Mesendoderm (in vitro differentiated cells): ENCODE measurements at regions not wholly inside any gene's neighbourhood (a gene's known extent, or its start where the extent isn't known, plus 50 kb on each side); places are given as distances from the start of the nearest gene placed in this dataset.

Source experiments
- DNase-seq: peaks from one replicate; pipeline ENCODE4 v3.0.0; 2013
- H2AK5ac ChIP-seq: 2 replicates; pipeline ENCODE4 v1.6.1; 2013; ENCODE audit warnings: low read length, inconsistent platforms
- H2BK120ac ChIP-seq: 2 replicates; pipeline ENCODE4 v1.6.1; 2013; ENCODE audit warnings: low read depth, mild to moderate bottlenecking, low read length, moderate library complexity, mixed read lengths
- H2BK15ac ChIP-seq: replicated peaks from 2 replicates; pipeline ENCODE4 v1.6.1; 2013; ENCODE audit warnings: low read depth, mild to moderate bottlenecking, moderate library complexity
- H2BK5ac ChIP-seq: 2 replicates; pipeline ENCODE4 v1.6.1; 2013; ENCODE audit warnings: low read length, inconsistent platforms
- H3K18ac ChIP-seq: 2 replicates; pipeline ENCODE4 v1.6.1; 2013; ENCODE audit warnings: mild to moderate bottlenecking, low read length, mixed read lengths
- H3K23ac ChIP-seq: one replicate; pipeline ENCODE4 v1.6.1; 2013; ENCODE audit warnings: low read length
- H3K27ac ChIP-seq: 2 replicates; pipeline ENCODE4 v1.5.1; 2013; ENCODE audit warnings: low read depth, mild to moderate bottlenecking, inconsistent platforms, low read length, moderate library complexity
- H3K27me3 ChIP-seq: 2 replicates; pipeline ENCODE4 v1.6.1; 2013; ENCODE audit warnings: low read length, control low read depth, mild to moderate bottlenecking, inconsistent platforms; ENCODE audit not compliant: insufficient read depth, poor library complexity
- H3K36me3 ChIP-seq: 2 replicates; pipeline ENCODE4 v1.6.1; 2013; ENCODE audit warnings: low read length, inconsistent platforms; ENCODE audit not compliant: control insufficient read depth, insufficient read depth
- H3K4ac ChIP-seq: one replicate; pipeline ENCODE4 v1.6.1; 2013; ENCODE audit warnings: low read depth, mild to moderate bottlenecking, low read length, moderate library complexity
- H3K4me1 ChIP-seq: 2 replicates; pipeline ENCODE4 v1.6.1; 2013; ENCODE audit warnings: low read depth, low read length, inconsistent platforms; ENCODE audit not compliant: control insufficient read depth
- H3K4me2 ChIP-seq: 2 replicates; pipeline ENCODE4 v1.6.1; 2013; ENCODE audit warnings: low read length
- H3K4me3 ChIP-seq: 2 replicates; pipeline ENCODE4 v1.5.1; 2013; ENCODE audit warnings: mild to moderate bottlenecking, low read length
- H3K56ac ChIP-seq: one replicate; pipeline ENCODE4 v1.6.1; 2013; ENCODE audit warnings: low read length
- H3K79me1 ChIP-seq: 2 replicates; pipeline ENCODE4 v1.6.1; 2013; ENCODE audit warnings: low read length, inconsistent platforms
- H3K79me2 ChIP-seq: 2 replicates; pipeline ENCODE4 v1.6.1; 2013; ENCODE audit warnings: mild to moderate bottlenecking, low read length; ENCODE audit not compliant: control insufficient read depth, insufficient read depth
- H3K9ac ChIP-seq: 2 replicates; pipeline ENCODE4 v1.6.1; 2013; ENCODE audit warnings: low read length, inconsistent platforms
- H4K5ac ChIP-seq: one replicate; pipeline ENCODE4 v1.6.1; 2013; ENCODE audit warnings: low read length
- H4K8ac ChIP-seq: one replicate; pipeline ENCODE4 v1.6.1; 2013; ENCODE audit warnings: low read depth, mild to moderate bottlenecking, control low read depth, low read length, moderate library complexity
- WGBS: extraction: QIAGEN DNeasy Blood & Tissue Kit; methylation state at CpG from one replicate; pipeline ENCODE4 v1.1.7; 2013; ENCODE audit warnings: low lambda C conversion rate, missing lambda C conversion rate; ENCODE audit not compliant: insufficient coverage; ENCODE audit errors: extremely low coverage; 5-methylcytosine and 5-hydroxymethylcytosine counted together

DNA sequence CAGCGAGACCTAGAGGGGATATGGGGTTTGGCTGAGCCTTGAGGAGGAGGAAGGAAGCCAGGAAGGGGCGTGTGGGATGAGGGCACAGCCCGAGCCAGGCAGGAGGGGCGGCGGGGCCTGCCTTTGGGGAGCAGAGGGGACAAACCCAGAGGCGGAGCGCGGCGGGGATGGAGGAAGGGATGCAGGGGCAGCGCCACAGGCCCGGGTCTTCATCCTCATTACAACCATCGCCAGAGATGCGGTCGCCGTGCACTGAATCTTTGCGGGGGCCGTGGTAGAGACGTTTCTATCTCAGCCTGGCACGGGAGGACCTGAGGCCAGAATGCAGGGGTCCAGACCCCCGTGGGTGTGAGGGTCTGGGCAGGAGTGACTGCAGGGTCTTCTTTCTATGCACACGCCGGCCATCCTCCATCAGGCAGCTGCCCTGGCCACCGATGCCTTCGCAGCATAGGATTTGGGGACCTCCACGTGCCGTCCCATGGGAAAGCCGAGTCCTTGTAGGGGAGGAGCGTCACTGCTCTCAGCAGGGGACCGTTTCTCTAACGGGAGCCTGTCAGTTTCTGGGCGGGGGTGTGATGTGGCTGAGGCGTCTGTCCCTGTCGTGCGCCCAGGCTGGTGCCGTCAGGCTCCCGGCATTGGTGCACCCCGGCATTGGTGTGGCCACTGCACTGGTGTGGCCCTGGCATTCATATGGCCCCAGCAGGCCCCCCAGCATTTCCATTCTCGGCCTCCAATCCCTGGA, 1267.9 kb downstream of the BRD1 start:
- Histone ChIP-seq H2BK15ac (no peak overlapping the region), H4K5ac (no peak overlapping the region), H3K36me3 (no peaks in the 10 kb centered on the region), H3K56ac (no peak overlapping the region), H3K4ac (no peak overlapping the region), H3K9ac (no peak overlapping the region), H3K27me3 (no peaks in the 10 kb centered on the region), H3K18ac (no peak overlapping the region), H2BK120ac (no peak overlapping the region), H4K8ac (no peak overlapping the region), H2BK5ac (no peak overlapping the region), H3K79me2 (no peaks in the 10 kb centered on the region), H3K23ac (no peak overlapping the region), H3K4me3 (no peak overlapping the region), H3K79me1 (no peaks in the 10 kb centered on the region), H3K4me1 (no peaks in the 10 kb centered on the region), H3K4me2 (no peak overlapping the region), H2AK5ac (no peak overlapping the region), H3K27ac (no peak overlapping the region)
- WGBS, result no CpG with 5 or more reads among the region's 38 CpGs
- DNase-seq, result no peak

DNA sequence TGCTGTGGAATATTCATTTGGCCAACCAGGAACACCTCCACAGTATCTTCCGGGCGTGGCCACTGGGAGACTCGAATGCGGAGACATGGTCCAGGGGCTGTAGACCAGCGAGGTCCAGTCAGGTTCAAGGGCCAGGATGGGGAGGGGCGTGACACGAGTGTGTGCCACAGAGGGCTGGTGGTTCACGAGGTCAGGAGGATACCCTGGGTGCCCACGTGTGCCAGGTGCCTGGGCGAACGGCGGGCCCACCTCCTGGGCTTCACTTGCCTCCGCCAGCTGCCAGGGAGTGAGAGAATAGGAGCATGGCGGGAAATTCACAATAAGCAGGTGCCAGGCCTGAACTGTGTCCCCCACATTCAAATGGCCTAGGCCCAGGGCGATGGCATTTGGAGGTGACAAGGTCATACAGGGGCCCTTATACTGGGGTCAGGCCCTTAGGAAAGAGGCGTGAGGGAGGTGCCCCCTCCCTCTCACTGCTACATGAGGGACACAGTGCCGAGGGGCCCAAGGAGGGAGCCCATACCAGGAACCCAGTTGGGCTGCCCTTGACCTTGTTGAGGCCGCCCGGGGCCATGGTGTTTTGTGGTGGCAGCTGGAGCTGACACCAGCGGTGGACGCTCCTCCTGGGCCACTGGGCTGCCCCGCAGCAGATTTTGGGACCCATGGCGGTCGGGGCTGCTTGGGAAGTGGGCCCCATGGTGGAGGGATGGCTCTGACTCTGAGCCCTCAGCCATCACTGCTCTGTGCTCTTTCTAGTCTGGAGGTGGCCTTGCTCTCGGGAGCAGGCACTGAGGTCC, 1268.9 kb downstream of the BRD1 start:
- no peak overlapping the region for H3K18ac ChIP-seq
- H2BK5ac ChIP-seq, result no peak overlapping the region
- no peaks in the 10 kb centered on the region for H3K79me1 ChIP-seq
- no peak overlapping the region for H3K9ac ChIP-seq
- no peak overlapping the region for H4K8ac ChIP-seq
- no peak overlapping the region for H3K56ac ChIP-seq
- no peak overlapping the region for H2AK5ac ChIP-seq
- no peak overlapping the region for H3K4me2 ChIP-seq
- no peak overlapping the region for H2BK15ac ChIP-seq
- DNase-seq, result no peak
- no peak overlapping the region for H2BK120ac ChIP-seq
- no peak overlapping the region for H3K4ac ChIP-seq
- H4K5ac ChIP-seq, result no peak overlapping the region
- no peak overlapping the region for H3K4me3 ChIP-seq
- H3K4me1 ChIP-seq, result no peaks in the 10 kb centered on the region
- no peaks in the 10 kb centered on the region for H3K36me3 ChIP-seq
- no peaks in the 10 kb centered on the region for H3K27me3 ChIP-seq
- no peak overlapping the region for H3K27ac ChIP-seq
- no peak overlapping the region for H3K23ac ChIP-seq
- WGBS, result no CpG with 5 or more reads among the region's 25 CpGs
- no peaks in the 10 kb centered on the region for H3K79me2 ChIP-seq

DNA sequence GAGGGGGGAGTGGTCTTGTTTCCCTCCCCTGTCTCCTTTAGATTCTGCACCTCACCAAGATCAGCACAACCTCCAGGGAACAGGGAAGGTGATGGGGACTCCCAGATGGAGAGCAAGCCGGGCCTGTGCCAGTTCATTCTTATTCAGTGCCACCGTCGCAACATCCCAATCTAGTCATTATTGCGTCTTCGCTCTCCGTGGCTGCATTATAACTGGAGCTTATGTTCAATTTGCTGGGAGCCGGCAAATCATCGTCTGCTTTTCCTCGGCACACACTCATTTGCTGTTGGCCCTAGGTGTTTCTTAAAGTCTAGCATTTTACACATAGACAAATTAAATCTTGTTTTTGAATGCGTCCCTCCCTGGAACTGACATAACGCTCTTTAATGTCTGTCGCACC, 1269.7 kb downstream of the BRD1 start:
- no peak overlapping the region for H3K18ac ChIP-seq
- no peak overlapping the region for H3K4ac ChIP-seq
- no peaks in the 10 kb centered on the region for H3K79me2 ChIP-seq
- H4K5ac ChIP-seq, result no peak overlapping the region
- H3K27me3 ChIP-seq, result no peaks in the 10 kb centered on the region
- no peak overlapping the region for H2BK5ac ChIP-seq
- no peak overlapping the region for H3K23ac ChIP-seq
- H3K4me2 ChIP-seq, result no peak overlapping the region
- DNase-seq, result no peak
- no peak overlapping the region for H4K8ac ChIP-seq
- H3K36me3 ChIP-seq, result no peaks in the 10 kb centered on the region
- no peak overlapping the region for H3K56ac ChIP-seq
- H3K27ac ChIP-seq, result no peak overlapping the region
- no peak overlapping the region for H2BK120ac ChIP-seq
- no peak overlapping the region for H2AK5ac ChIP-seq
- no peaks in the 10 kb centered on the region for H3K4me1 ChIP-seq
- no peaks in the 10 kb centered on the region for H3K79me1 ChIP-seq
- no peak overlapping the region for H3K9ac ChIP-seq
- no peak overlapping the region for H3K4me3 ChIP-seq
- no peak overlapping the region for H2BK15ac ChIP-seq
- WGBS, result no CpG with 5 or more reads among the region's 12 CpGs

DNA sequence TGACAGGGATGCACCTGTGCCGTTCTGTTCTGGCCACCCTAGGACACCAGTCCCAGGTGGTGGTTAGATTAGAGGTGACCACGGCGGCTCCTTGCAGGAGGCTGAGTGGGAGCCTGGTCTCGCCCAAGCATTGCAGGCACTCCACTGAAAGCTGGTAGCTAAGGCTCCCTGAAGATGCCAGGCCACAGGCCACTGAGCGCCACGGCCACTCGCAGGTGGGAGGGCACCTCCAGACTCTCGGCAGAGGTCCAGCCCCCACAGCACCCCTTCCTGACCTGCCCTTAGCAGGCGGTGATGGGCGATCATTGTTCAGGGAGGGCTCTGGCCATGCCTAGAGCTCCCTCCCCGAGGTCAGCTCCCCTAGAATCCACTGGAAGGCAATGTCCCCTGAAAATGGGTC, 1270.2 kb downstream of the BRD1 start:
- Histone ChIP-seq H2BK15ac (no peak overlapping the region), H3K27ac (no peak overlapping the region), H3K9ac (no peak overlapping the region), H3K79me1 (no peaks in the 10 kb centered on the region), H4K5ac (no peak overlapping the region), H3K79me2 (no peaks in the 10 kb centered on the region), H3K56ac (no peak overlapping the region), H4K8ac (no peak overlapping the region), H2BK120ac (no peak overlapping the region), H3K4me2 (no peak overlapping the region), H3K4me1 (no peaks in the 10 kb centered on the region), H2BK5ac (no peak overlapping the region), H2AK5ac (no peak overlapping the region), H3K4me3 (no peak overlapping the region), H3K23ac (no peak overlapping the region), H3K4ac (no peak overlapping the region), H3K27me3 (no peaks in the 10 kb centered on the region), H3K36me3 (no peaks in the 10 kb centered on the region), H3K18ac (no peak overlapping the region)
- no peak for DNase-seq
- WGBS, result no CpG with 5 or more reads among the region's 11 CpGs

DNA sequence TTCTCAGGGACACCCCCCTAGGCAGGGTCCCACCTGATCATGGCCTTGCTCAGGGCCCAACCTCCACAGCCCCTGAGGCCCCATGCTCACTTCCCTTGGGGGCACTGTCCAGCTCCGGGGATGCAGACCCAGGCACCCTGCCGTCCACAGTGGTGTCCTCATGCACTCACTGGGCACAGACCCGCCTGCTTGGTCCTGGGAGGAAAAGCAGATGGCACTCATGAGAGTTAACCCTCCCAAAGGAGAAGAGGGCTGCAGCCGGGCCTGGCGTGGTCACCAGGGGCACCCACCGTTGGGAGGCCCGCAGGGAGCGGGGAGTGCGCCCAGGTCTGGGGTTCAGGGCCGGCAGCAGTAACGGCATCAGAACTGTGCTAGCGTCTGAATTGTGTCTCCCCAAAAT, 1270.9 kb downstream of the BRD1 start:
- Histone ChIP-seq H3K4me3 (no peak overlapping the region), H3K79me2 (no peaks in the 10 kb centered on the region), H3K4me1 (no peaks in the 10 kb centered on the region), H3K27ac (no peak overlapping the region), H2BK120ac (no peak overlapping the region), H3K23ac (no peak overlapping the region), H4K8ac (no peak overlapping the region), H2BK15ac (no peak overlapping the region), H3K4ac (no peak overlapping the region), H3K9ac (no peak overlapping the region), H3K18ac (no peak overlapping the region), H4K5ac (no peak overlapping the region), H3K79me1 (no peaks in the 10 kb centered on the region), H3K4me2 (no peak overlapping the region), H3K27me3 (no peaks in the 10 kb centered on the region), H2AK5ac (no peak overlapping the region), H3K36me3 (no peaks in the 10 kb centered on the region), H2BK5ac (no peak overlapping the region), H3K56ac (no peak overlapping the region)
- WGBS, result no CpG with 5 or more reads among the region's 12 CpGs
- no peak for DNase-seq
